ENCODE measurements at regions not wholly inside any gene's neighbourhood (a gene's known extent, or its start where the extent isn't known, plus 50 kb on each side); places are given as distances from the start of the nearest gene placed in this dataset.

DNA sequence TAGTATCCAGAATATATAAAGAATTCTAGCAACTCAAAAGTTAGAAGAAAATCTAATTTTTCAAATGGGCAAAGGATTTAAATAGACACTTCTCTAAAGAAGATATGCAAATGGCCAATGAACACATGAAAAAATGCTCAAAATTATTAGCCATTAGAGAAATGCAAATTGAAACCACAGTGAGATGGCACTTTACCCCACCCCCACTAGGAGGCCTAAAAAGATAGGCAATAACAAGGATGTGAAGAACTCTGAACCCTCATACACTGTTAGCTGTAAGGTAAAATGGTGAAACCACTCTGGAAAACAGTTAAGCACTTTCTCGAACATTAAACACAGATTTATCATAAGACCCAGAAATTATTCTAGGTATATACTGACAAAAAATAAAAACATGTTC lies 71.4 kb upstream of the IRX6 start:
- TF ChIP-seq POLR2AphosphoS5 (IDR thresholded peaks at IDR 0.05; ENCODE audit: insufficient read depth, low read depth, low read length) = no peak
- no peak for TF ChIP-seq POLR2A (IDR thresholded peaks at IDR 0.05; ENCODE audit: low read depth, low read length)
- TF ChIP-seq, protein P1, sequence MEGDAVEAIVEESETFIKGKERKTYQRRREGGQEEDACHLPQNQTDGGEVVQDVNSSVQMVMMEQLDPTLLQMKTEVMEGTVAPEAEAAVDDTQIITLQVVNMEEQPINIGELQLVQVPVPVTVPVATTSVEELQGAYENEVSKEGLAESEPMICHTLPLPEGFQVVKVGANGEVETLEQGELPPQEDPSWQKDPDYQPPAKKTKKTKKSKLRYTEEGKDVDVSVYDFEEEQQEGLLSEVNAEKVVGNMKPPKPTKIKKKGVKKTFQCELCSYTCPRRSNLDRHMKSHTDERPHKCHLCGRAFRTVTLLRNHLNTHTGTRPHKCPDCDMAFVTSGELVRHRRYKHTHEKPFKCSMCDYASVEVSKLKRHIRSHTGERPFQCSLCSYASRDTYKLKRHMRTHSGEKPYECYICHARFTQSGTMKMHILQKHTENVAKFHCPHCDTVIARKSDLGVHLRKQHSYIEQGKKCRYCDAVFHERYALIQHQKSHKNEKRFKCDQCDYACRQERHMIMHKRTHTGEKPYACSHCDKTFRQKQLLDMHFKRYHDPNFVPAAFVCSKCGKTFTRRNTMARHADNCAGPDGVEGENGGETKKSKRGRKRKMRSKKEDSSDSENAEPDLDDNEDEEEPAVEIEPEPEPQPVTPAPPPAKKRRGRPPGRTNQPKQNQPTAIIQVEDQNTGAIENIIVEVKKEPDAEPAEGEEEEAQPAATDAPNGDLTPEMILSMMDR (IDR thresholded peaks at IDR 0.05; ENCODE audit: extremely low read depth in 1 of 2, insufficient read depth in 1 of 2, low read depth in 1 of 2, low read length in 2 of 2) = no peak
- no peak for TF ChIP-seq EZH2 (IDR thresholded peaks at IDR 0.05; ENCODE audit: borderline replicate concordance, low read depth, low read length, severe bottlenecking)
- no peak for TF ChIP-seq MYC (IDR thresholded peaks at IDR 0.05; ENCODE audit: low read depth, low read length)
- no peak for TF ChIP-seq FOS (IDR thresholded peaks at IDR 0.05; ENCODE audit: borderline replicate concordance, insufficient read depth, low read length)
- TF ChIP-seq, protein P2, sequence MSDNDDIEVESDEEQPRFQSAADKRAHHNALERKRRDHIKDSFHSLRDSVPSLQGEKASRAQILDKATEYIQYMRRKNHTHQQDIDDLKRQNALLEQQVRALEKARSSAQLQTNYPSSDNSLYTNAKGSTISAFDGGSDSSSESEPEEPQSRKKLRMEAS (IDR thresholded peaks at IDR 0.05; ENCODE audit: insufficient read depth, insufficient read length) = no peak

Data from endothelial cell of umbilical vein (primary cell).